HCT116 (cell line): ENCODE measurements at regions not wholly inside any gene's neighbourhood (a gene's known extent, or its start where the extent isn't known, plus 50 kb on each side); places are given as distances from the start of the nearest gene placed in this dataset.
"Not testable (repeated sequence)": the region's sequence is repeated elsewhere in the genome, so short reads cannot be mapped to it uniquely, and the experiment has no call there.

Experiments used
- EGR1 ChIP-seq: IDR thresholded peaks from 2 replicates; pipeline ENCODE4 v1.6.1; 2012; ENCODE audit warnings: low read depth
- EZH2 ChIP-seq: fragments of 200-600 bp; sonication (generic); IDR thresholded peaks from 2 replicates; pipeline ENCODE4 v1.6.1; 2017; ENCODE audit warnings: antibody characterized with exemption, mixed run types
- EZH2phosphoT487 ChIP-seq: fragments of 200-600 bp; IDR thresholded peaks from 2 replicates; pipeline ENCODE4 v1.6.1; 2018; ENCODE audit warnings: antibody characterized with exemption, borderline replicate concordance
- FOSL1 ChIP-seq: IDR thresholded peaks from 2 replicates; pipeline ENCODE4 v1.6.1; 2012; ENCODE audit warnings: low read depth
- POLR2A ChIP-seq: IDR thresholded peaks from 2 replicates; pipeline ENCODE4 v1.7.0; 2011; ENCODE audit warnings: borderline replicate concordance; ENCODE audit not compliant: insufficient read depth, insufficient read length; ENCODE audit errors: extremely low read depth
- POLR2AphosphoS5 ChIP-seq: IDR thresholded peaks from 2 replicates; pipeline ENCODE4 v1.6.1; 2011; ENCODE audit warnings: mild to moderate bottlenecking, low read depth, low read length, moderate library complexity
- RAD21 ChIP-seq: IDR thresholded peaks from 2 replicates; pipeline ENCODE4 v1.6.1; 2012; ENCODE audit warnings: low read depth, mild to moderate bottlenecking
- SIN3A ChIP-seq: IDR thresholded peaks from 2 replicates; pipeline ENCODE4 v1.6.1; 2012; ENCODE audit warnings: low read depth
- SRF ChIP-seq: IDR thresholded peaks from 2 replicates; pipeline ENCODE4 v1.6.1; 2012; ENCODE audit warnings: low read depth
- YY1 ChIP-seq: IDR thresholded peaks from 2 replicates; pipeline ENCODE4 v1.6.1; 2011; ENCODE audit warnings: low read length, low read depth, moderate library complexity, mild to moderate bottlenecking; ENCODE audit not compliant: insufficient replicate concordance; ENCODE audit errors: extremely low read depth
- ZNF274 ChIP-seq: fragments of 200-500 bp; sonication (Bioruptor generic); IDR thresholded peaks from 2 replicates; pipeline ENCODE4 v1.6.1; 2014; ENCODE audit warnings: mild to moderate bottlenecking, low read depth, low read length, inconsistent platforms
- TF ChIP-seq, protein P1 (sequence below), 3 experiments: fragments of 200-600 bp in 1 of 3; sonication (generic) in 1 of 3; IDR thresholded peaks in 2 of 3; conservative IDR thresholded peaks in 1 of 3; 2 replicates each; pipeline ENCODE4 v1.5.1; 2012 to 2017; ENCODE audit warnings: low read depth in 2 of 3, low read length in 2 of 3, antibody characterized with exemption in 1 of 3, borderline replicate concordance in 1 of 3, control low read depth in 1 of 3, mild to moderate bottlenecking in 1 of 3, mixed read lengths in 1 of 3, mixed run types in 1 of 3, moderate library complexity in 1 of 3; ENCODE audit not compliant: insufficient read depth in 1 of 3
- TF ChIP-seq, protein P2 (sequence below): IDR thresholded peaks from 2 replicates; pipeline ENCODE4 v1.6.1; 2012
- TF ChIP-seq, protein P3 (sequence below): IDR thresholded peaks from 2 replicates; pipeline ENCODE4 v1.6.1; 2012; ENCODE audit warnings: low read depth

DNA sequence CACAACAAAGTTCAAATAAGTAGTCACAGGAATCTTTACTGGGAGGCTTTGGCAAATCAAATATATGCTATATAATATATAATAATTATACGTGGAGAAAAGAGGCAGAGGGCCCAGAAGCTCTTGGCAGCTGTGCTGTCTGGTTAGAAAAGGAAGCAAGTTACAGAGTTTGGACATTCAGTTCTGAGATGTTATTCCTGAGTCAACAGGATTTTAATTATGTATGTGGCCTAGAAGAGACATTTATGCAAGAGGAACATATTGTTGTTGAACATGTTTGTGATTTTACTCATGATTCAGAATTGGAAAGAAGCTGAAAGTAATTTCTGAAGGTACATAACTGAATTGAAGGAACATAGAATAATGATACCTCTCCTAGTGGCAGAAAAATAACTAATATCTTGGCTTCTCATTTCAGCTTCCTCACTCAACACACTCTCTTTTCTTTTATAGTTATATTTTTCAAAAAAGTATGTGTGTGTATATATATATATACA is 79.7 kb upstream of the GPR89A start:
- TF ChIP-seq RAD21, SRF, POLR2AphosphoS5, ZNF274, POLR2A, YY1, EZH2, SIN3A, EGR1, FOSL1, EZH2phosphoT487: not testable (repeated sequence)
- TF ChIP-seq, protein P1, sequence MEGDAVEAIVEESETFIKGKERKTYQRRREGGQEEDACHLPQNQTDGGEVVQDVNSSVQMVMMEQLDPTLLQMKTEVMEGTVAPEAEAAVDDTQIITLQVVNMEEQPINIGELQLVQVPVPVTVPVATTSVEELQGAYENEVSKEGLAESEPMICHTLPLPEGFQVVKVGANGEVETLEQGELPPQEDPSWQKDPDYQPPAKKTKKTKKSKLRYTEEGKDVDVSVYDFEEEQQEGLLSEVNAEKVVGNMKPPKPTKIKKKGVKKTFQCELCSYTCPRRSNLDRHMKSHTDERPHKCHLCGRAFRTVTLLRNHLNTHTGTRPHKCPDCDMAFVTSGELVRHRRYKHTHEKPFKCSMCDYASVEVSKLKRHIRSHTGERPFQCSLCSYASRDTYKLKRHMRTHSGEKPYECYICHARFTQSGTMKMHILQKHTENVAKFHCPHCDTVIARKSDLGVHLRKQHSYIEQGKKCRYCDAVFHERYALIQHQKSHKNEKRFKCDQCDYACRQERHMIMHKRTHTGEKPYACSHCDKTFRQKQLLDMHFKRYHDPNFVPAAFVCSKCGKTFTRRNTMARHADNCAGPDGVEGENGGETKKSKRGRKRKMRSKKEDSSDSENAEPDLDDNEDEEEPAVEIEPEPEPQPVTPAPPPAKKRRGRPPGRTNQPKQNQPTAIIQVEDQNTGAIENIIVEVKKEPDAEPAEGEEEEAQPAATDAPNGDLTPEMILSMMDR (IDR thresholded peaks at IDR 0.05 in 2 of 3, conservative IDR thresholded peaks at IDR 0.05 in 1 of 3; ENCODE audit: borderline replicate concordance in 1 of 3, insufficient read depth in 1 of 3, low read depth in 2 of 3, low read length in 2 of 3), result not testable (repeated sequence)
- TF ChIP-seq, protein P2, sequence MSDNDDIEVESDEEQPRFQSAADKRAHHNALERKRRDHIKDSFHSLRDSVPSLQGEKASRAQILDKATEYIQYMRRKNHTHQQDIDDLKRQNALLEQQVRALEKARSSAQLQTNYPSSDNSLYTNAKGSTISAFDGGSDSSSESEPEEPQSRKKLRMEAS, result not testable (repeated sequence)
- TF ChIP-seq, protein P3, sequence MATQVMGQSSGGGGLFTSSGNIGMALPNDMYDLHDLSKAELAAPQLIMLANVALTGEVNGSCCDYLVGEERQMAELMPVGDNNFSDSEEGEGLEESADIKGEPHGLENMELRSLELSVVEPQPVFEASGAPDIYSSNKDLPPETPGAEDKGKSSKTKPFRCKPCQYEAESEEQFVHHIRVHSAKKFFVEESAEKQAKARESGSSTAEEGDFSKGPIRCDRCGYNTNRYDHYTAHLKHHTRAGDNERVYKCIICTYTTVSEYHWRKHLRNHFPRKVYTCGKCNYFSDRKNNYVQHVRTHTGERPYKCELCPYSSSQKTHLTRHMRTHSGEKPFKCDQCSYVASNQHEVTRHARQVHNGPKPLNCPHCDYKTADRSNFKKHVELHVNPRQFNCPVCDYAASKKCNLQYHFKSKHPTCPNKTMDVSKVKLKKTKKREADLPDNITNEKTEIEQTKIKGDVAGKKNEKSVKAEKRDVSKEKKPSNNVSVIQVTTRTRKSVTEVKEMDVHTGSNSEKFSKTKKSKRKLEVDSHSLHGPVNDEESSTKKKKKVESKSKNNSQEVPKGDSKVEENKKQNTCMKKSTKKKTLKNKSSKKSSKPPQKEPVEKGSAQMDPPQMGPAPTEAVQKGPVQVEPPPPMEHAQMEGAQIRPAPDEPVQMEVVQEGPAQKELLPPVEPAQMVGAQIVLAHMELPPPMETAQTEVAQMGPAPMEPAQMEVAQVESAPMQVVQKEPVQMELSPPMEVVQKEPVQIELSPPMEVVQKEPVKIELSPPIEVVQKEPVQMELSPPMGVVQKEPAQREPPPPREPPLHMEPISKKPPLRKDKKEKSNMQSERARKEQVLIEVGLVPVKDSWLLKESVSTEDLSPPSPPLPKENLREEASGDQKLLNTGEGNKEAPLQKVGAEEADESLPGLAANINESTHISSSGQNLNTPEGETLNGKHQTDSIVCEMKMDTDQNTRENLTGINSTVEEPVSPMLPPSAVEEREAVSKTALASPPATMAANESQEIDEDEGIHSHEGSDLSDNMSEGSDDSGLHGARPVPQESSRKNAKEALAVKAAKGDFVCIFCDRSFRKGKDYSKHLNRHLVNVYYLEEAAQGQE, result not testable (repeated sequence)
